HepG2 (cell line): ENCODE measurements at regions not wholly inside any gene's neighbourhood (a gene's known extent, or its start where the extent isn't known, plus 50 kb on each side); places are given as distances from the start of the nearest gene placed in this dataset.

ENCODE experiments used
- ATAC-seq: fragments of 200-7000 bp; cut with Tn5 transposase; 3 replicates; pipeline ENCODE4 v1.9.1; 2020; ENCODE audit warnings: mild to moderate bottlenecking, moderate library complexity
- BruUV-seq: library from RNA; stranded (reverse); fragments of 400-500 nt; replicated peaks from 2 replicates; lab custom pipeline; 2021; lab: Mats Ljungman, UMichigan
- CTCF ChIA-PET: fragments of 300-600 bp; formaldehyde crosslinking; extraction: SDS; loops from one replicate; lab custom pipeline; 2021; ENCODE audit warnings: low total read pairs, inconsistent platforms, low intra/inter-chr PET ratio; lab: Yijun Ruan, JAX
- POLR2A ChIA-PET: fragments of 350-600 bp; sonication (Branson Sonifier 250); formaldehyde crosslinking; loops from one replicate; lab custom pipeline; 2020; ENCODE audit warnings: antibody characterized with exemption, inconsistent platforms; lab: Yijun Ruan, JAX
- DNase-seq: peaks from one replicate; pipeline ENCODE4 v3.0.0-alpha.2; 2015; ENCODE audit warnings: low spot score
- FAIRE-seq: peaks from 3 replicates; lab custom pipeline; 2011; peaks lifted over from hg19 to GRCh38; lab: Jason Lieb, UNC
- H2AFZ ChIP-seq: one replicate; pipeline ENCODE4 v1.6.1; 2011; ENCODE audit warnings: low read length, inconsistent platforms
- H3K27ac ChIP-seq: fragments of 300-600 bp; 3 replicates; pipeline ENCODE4 v1.8.0; 2011; ENCODE audit warnings: mixed run types, mild to moderate bottlenecking, mixed read lengths, low read length, inconsistent platforms; ENCODE audit not compliant: insufficient read depth; ENCODE audit errors: extremely low read length
- H3K27me3 ChIP-seq, 2 experiments: fragments of 200-600 bp in 1 of 2; 2 replicates in 1 of 2; 3 replicates in 1 of 2; pipeline versions ENCODE4 v1.6.0 to v1.8.0; 2011; ENCODE audit warnings: low read length in 2 of 2, mild to moderate bottlenecking in 2 of 2, moderate library complexity in 2 of 2, inconsistent platforms in 1 of 2; ENCODE audit not compliant: insufficient read depth in 2 of 2, control insufficient read depth in 1 of 2
- H3K36me3 ChIP-seq, 2 experiments: fragments of 200-600 bp in 1 of 2; replicated peaks in 1 of 2; 2 replicates in 1 of 2; 3 replicates in 1 of 2; pipeline versions ENCODE4 v1.5.1 to v1.8.0; 2011; ENCODE audit warnings: low read length in 2 of 2, inconsistent platforms in 1 of 2; ENCODE audit not compliant: insufficient read depth in 2 of 2, control insufficient read depth in 1 of 2
- H3K4me1 ChIP-seq: 2 replicates; pipeline ENCODE4 v1.5.1; 2012; ENCODE audit warnings: low read length, inconsistent platforms; ENCODE audit not compliant: insufficient read depth
- H3K4me2 ChIP-seq: 2 replicates; pipeline ENCODE4 v1.6.0; 2011; ENCODE audit warnings: low read depth, low read length, inconsistent platforms
- H3K4me3 ChIP-seq, 3 experiments: fragments of 200-600 bp in 1 of 3; sonication (generic), shearing (Covaris generic) in 1 of 3; replicated peaks in 1 of 3; 2 replicates each; pipeline ENCODE4 v1.5.1; 2011 to 2016; ENCODE audit warnings: low read length in 3 of 3, inconsistent platforms in 2 of 3, low read depth in 2 of 3, mild to moderate bottlenecking in 2 of 3, control low read depth in 1 of 3, mixed read lengths in 1 of 3; ENCODE audit not compliant: insufficient read depth in 1 of 3
- H3K79me2 ChIP-seq: one replicate; pipeline ENCODE4 v1.6.1; 2011; ENCODE audit warnings: low read length, inconsistent platforms; ENCODE audit not compliant: insufficient read depth
- H3K9ac ChIP-seq: 2 replicates; pipeline ENCODE4 v1.6.0; 2011; ENCODE audit warnings: mild to moderate bottlenecking, low read depth, low read length, inconsistent platforms; ENCODE audit not compliant: insufficient read depth
- H3K9me3 ChIP-seq: 2 replicates; pipeline ENCODE4 v1.5.1; 2012; ENCODE audit warnings: mild to moderate bottlenecking, low read length
- H4K20me1 ChIP-seq: 2 replicates; pipeline ENCODE4 v1.6.0; 2011; ENCODE audit warnings: inconsistent platforms, mild to moderate bottlenecking, low read length, moderate library complexity; ENCODE audit not compliant: insufficient read depth
- JDP2 ChIP-seq: sonication (generic); formaldehyde crosslinking; IDR thresholded peaks from 2 replicates; pipeline ENCODE4 v1.8.1; 2022; ENCODE audit warnings: missing genetic modification reagents, borderline replicate concordance
- KLF15 ChIP-seq: sonication (generic); formaldehyde crosslinking; IDR thresholded peaks from 2 replicates; pipeline ENCODE4 v1.8.1; 2023; ENCODE audit warnings: borderline replicate concordance, mild to moderate bottlenecking, inconsistent platforms, missing genetic modification reagents, mixed read lengths
- MAF1 ChIP-seq: sonication (generic); formaldehyde crosslinking; IDR thresholded peaks from 2 replicates; pipeline ENCODE4 v1.5.0; 2020; ENCODE audit warnings: missing genetic modification reagents, borderline replicate concordance
- SMARCC2 ChIP-seq: fragments of 450-650 bp; IDR thresholded peaks from 2 replicates; pipeline ENCODE4 v1.6.1; 2017; ENCODE audit warnings: antibody characterized with exemption, mild to moderate bottlenecking
- TBX2 ChIP-seq: sonication (generic); formaldehyde crosslinking; IDR thresholded peaks from 2 replicates; pipeline ENCODE4 v1.5.0; 2020; ENCODE audit warnings: missing genetic modification reagents, mild to moderate bottlenecking, borderline replicate concordance
- ZNF235 ChIP-seq: sonication (generic); formaldehyde crosslinking; IDR thresholded peaks from 2 replicates; pipeline ENCODE4 v1.8.1; 2023; ENCODE audit warnings: mild to moderate bottlenecking, missing genetic modification reagents, borderline replicate concordance
- ZNF292 ChIP-seq: sonication (generic); formaldehyde crosslinking; IDR thresholded peaks from 2 replicates; pipeline ENCODE4 v1.8.1; 2022; ENCODE audit warnings: mild to moderate bottlenecking, low read depth, missing genetic modification reagents, borderline replicate concordance
- ZNF296 ChIP-seq: sonication (generic); formaldehyde crosslinking; conservative IDR thresholded peaks from 2 replicates; pipeline ENCODE4 v1.5.0; 2020; ENCODE audit warnings: mild to moderate bottlenecking, missing genetic modification reagents
- ZNF674 ChIP-seq: sonication (generic); formaldehyde crosslinking; IDR thresholded peaks from 2 replicates; pipeline ENCODE4 v1.5.0; 2020; ENCODE audit warnings: low read depth, mild to moderate bottlenecking, missing genetic modification reagents
- ZNF788 ChIP-seq: sonication (generic); formaldehyde crosslinking; IDR thresholded peaks from 2 replicates; pipeline ENCODE4 v1.5.0; 2020; ENCODE audit warnings: mild to moderate bottlenecking, missing genetic modification reagents, borderline replicate concordance
- WGBS: methylation state at CpG from one replicate; pipeline ENCODE4 v1.1.6; 2017; ENCODE audit warnings: low lambda C conversion rate; 5-methylcytosine and 5-hydroxymethylcytosine counted together
- in situ Hi-C: cut with HindIII; loops from 2 replicates; pipeline ENCODE4 v1.10.0; 2017; ENCODE audit warnings: low pct_unique_long_range_greater_than_20kb; ENCODE audit not compliant: extremely low pct_ligation_motif_present
- intact Hi-C: fragments of 100-400 bp; cut with micrococcal nuclease; formaldehyde crosslinking; loops from one replicate; pipeline ENCODE4 v1.10.0; 2022; ENCODE audit not compliant: unreplicated experiment
- TF ChIP-seq, protein P1 (sequence below): sonication (generic); formaldehyde crosslinking; conservative IDR thresholded peaks from 2 replicates; pipeline ENCODE4 v1.8.0; 2022; ENCODE audit warnings: mild to moderate bottlenecking, moderate library complexity, missing genetic modification reagents
- TF ChIP-seq, protein P2 (sequence below): sonication (generic); formaldehyde crosslinking; IDR thresholded peaks from 2 replicates; pipeline ENCODE4 v1.5.0; 2020; ENCODE audit warnings: mild to moderate bottlenecking, missing genetic modification reagents
- TF ChIP-seq, protein P3 (sequence below): IDR thresholded peaks from 2 replicates; pipeline ENCODE4 v1.6.1; 2016
- TF ChIP-seq, protein P4 (sequence below): sonication (generic); formaldehyde crosslinking; IDR thresholded peaks from 2 replicates; pipeline ENCODE4 v1.8.1; 2023; ENCODE audit warnings: mild to moderate bottlenecking, missing genetic modification reagents, borderline replicate concordance
- TF ChIP-seq, protein P5 (sequence below): IDR thresholded peaks from 2 replicates; pipeline ENCODE4 v1.4.0; 2020; ENCODE audit warnings: mild to moderate bottlenecking, missing genetic modification reagents

DNA sequence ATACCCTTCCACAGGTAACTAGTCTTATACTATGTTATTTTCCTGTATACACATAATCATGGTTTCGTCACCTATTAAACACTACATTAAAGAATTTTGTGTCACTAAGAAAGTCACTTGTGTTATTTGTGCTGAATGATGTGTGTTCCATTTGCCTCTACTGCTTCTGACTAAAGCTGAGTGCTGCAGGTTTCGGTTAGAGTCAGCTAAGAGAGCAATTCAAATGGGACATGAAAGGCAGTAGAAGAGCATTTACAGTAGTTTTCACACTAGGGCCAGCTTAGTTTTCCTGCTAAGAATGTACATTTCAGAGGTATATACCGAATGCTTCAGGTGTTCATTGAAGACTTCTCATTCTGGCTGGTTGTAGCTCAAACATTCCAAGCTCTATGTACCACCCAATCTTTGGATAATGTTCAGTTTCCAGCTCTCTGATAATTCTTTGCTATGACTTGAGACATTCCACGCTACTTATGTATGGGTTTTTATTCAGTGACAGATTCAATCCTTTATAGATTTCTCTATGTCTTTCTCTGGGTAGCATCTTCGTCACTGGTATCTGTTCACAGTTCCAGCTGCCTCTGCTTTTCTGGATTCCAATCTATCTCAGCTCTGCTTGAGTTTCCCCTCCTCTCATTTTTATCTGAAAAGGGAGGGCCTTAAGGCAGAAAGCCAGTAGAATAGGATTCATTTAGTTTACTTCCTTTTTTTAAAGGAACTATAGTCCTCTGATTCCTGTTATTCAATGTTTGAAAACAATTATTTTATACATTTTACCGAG lies 164.4 kb downstream of the CXXC4 start:
- intact Hi-C loops: no loop called here
- no TSS peak for BruUV-seq
- no peak overlapping the region for H2AFZ ChIP-seq
- H3K79me2 ChIP-seq: no peaks in the 10 kb centered on the region
- H3K4me2 ChIP-seq: no peak overlapping the region
- H4K20me1 ChIP-seq: no peaks in the 10 kb centered on the region
- H3K4me3 ChIP-seq: no peak overlapping the region
- no peak for ATAC-seq
- ChIA-PET CTCF (no interaction called here), POLR2A (no interaction called here)
- H3K27me3 ChIP-seq: no peaks in the 10 kb centered on the region
- FAIRE-seq: no peak
- WGBS: 3% methylated on average over 6 of the region's 6 CpGs
- H3K9ac ChIP-seq: no peak overlapping the region
- H3K9me3 ChIP-seq: peaks cover 5% of the 10 kb centered on the region; the same call in 1 of the 2 replicates
- no peaks in the 10 kb centered on the region for H3K36me3 ChIP-seq
- H3K4me1 ChIP-seq: no peaks in the 10 kb centered on the region
- no peak for DNase-seq
- no peak overlapping the region for H3K27ac ChIP-seq
- in situ Hi-C loops: no loop called here
- TF ChIP-seq, protein P1, sequence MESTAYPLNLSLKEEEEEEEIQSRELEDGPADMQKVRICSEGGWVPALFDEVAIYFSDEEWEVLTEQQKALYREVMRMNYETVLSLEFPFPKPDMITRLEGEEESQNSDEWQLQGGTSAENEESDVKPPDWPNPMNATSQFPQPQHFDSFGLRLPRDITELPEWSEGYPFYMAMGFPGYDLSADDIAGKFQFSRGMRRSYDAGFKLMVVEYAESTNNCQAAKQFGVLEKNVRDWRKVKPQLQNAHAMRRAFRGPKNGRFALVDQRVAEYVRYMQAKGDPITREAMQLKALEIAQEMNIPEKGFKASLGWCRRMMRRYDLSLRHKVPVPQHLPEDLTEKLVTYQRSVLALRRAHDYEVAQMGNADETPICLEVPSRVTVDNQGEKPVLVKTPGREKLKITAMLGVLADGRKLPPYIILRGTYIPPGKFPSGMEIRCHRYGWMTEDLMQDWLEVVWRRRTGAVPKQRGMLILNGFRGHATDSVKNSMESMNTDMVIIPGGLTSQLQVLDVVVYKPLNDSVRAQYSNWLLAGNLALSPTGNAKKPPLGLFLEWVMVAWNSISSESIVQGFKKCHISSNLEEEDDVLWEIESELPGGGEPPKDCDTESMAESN: no peak
- TF ChIP-seq JDP2 (CRISPR knock-in tag) (no peak), ZNF292 (CRISPR knock-in tag) (no peak), ZNF674 (no peak), ZNF296 (no peak), ZNF235 (CRISPR knock-in tag) (no peak), MAF1 (no peak), TBX2 (CRISPR knock-in tag) (no peak), SMARCC2 (no peak), ZNF788 (CRISPR knock-in tag) (no peak), KLF15 (CRISPR knock-in tag) (no peak)
- TF ChIP-seq, protein P2, sequence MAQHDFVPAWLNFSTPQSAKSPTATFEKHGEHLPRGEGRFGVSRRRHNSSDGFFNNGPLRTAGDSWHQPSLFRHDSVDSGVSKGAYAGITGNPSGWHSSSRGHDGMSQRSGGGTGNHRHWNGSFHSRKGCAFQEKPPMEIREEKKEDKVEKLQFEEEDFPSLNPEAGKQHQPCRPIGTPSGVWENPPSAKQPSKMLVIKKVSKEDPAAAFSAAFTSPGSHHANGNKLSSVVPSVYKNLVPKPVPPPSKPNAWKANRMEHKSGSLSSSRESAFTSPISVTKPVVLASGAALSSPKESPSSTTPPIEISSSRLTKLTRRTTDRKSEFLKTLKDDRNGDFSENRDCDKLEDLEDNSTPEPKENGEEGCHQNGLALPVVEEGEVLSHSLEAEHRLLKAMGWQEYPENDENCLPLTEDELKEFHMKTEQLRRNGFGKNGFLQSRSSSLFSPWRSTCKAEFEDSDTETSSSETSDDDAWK (CRISPR knock-in tag): no peak
- TF ChIP-seq, protein P3, sequence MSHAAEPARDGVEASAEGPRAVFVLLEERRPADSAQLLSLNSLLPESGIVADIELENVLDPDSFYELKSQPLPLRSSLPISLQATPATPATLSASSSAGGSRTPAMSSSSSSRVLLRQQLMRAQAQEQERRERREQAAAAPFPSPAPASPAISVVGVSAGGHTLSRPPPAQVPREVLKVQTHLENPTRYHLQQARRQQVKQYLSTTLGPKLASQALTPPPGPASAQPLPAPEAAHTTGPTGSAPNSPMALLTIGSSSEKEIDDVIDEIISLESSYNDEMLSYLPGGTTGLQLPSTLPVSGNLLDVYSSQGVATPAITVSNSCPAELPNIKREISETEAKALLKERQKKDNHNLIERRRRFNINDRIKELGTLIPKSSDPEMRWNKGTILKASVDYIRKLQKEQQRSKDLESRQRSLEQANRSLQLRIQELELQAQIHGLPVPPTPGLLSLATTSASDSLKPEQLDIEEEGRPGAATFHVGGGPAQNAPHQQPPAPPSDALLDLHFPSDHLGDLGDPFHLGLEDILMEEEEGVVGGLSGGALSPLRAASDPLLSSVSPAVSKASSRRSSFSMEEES: no peak
- TF ChIP-seq, protein P4, sequence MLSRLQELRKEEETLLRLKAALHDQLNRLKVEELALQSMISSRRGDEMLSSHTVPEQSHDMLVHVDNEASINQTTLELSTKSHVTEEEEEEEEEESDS (CRISPR knock-in tag): no peak
- TF ChIP-seq, protein P5, sequence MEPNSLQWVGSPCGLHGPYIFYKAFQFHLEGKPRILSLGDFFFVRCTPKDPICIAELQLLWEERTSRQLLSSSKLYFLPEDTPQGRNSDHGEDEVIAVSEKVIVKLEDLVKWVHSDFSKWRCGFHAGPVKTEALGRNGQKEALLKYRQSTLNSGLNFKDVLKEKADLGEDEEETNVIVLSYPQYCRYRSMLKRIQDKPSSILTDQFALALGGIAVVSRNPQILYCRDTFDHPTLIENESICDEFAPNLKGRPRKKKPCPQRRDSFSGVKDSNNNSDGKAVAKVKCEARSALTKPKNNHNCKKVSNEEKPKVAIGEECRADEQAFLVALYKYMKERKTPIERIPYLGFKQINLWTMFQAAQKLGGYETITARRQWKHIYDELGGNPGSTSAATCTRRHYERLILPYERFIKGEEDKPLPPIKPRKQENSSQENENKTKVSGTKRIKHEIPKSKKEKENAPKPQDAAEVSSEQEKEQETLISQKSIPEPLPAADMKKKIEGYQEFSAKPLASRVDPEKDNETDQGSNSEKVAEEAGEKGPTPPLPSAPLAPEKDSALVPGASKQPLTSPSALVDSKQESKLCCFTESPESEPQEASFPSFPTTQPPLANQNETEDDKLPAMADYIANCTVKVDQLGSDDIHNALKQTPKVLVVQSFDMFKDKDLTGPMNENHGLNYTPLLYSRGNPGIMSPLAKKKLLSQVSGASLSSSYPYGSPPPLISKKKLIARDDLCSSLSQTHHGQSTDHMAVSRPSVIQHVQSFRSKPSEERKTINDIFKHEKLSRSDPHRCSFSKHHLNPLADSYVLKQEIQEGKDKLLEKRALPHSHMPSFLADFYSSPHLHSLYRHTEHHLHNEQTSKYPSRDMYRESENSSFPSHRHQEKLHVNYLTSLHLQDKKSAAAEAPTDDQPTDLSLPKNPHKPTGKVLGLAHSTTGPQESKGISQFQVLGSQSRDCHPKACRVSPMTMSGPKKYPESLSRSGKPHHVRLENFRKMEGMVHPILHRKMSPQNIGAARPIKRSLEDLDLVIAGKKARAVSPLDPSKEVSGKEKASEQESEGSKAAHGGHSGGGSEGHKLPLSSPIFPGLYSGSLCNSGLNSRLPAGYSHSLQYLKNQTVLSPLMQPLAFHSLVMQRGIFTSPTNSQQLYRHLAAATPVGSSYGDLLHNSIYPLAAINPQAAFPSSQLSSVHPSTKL (CRISPR knock-in tag): no peak
